GM21717 (cell line): ENCODE measurements at regions not wholly inside any gene's neighbourhood (a gene's known extent, or its start where the extent isn't known, plus 50 kb on each side); places are given as distances from the start of the nearest gene placed in this dataset.

Source experiments
- ATAC-seq: cut with Tn5 transposase; IDR thresholded peaks from one replicate; pipeline ENCODE4 v1.9.1; 2021; ENCODE audit warnings: mild to moderate bottlenecking, moderate library complexity; ENCODE audit not compliant: unreplicated experiment

DNA sequence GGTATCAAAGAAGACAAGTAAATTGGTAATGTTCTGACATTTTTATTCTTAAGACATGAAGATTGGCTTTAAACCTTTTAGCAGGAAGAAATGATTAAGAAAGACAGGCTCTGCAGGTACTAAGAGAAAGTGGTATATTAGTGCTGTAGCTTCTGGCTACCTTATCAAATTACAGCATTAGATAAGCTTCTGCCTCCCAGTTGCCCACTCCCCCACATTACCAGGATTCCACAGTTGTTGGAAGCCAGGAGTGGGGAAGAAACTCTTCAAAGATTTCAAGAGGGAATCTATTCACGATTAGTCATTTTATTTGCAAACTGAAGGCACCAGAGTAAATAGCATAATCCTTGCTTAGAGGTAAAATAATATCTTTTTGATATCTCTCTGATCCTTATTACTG lies 274.9 kb downstream of the LMO4 start:
- no peak for ATAC-seq

DNA sequence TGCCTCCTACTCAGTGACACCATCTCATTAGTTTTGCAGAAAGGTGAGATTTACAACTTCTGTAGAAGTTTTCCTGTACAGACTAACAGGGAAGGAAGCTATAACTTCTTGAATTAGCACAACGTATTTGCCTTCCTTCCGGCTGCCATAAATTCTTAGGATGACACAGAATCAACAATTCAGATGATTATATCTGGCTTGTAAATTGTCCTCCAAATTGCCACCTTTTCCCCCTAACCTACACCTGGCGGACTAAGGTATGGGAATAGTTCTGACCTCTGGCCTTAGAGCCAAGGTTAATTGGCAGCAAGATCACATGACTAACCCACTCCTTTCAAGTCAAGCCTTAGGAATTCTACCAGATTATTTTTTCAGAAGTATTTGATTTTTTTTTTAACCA lies 284.3 kb downstream of the LMO4 start:
- no peak for ATAC-seq

DNA sequence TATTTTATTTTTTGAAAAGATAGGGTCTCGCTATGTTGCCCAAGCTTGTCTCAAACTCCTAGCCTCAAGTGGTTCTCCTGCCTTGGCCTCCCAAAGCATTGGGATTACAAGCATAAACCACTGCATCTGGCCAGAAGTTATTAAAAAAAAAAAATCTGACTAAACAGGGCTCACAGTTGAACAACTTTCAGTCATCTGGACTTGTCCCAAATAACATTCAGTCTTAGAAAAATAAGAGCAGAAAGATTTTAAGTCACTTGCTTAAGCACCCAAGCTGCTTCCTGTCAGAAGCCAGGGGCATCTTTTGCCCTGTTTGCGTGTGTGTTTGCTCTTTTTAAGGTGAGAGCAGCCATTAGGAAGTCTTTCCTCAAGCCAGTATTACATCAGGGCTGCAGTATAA lies 286.8 kb downstream of the LMO4 start:
- no peak for ATAC-seq

DNA sequence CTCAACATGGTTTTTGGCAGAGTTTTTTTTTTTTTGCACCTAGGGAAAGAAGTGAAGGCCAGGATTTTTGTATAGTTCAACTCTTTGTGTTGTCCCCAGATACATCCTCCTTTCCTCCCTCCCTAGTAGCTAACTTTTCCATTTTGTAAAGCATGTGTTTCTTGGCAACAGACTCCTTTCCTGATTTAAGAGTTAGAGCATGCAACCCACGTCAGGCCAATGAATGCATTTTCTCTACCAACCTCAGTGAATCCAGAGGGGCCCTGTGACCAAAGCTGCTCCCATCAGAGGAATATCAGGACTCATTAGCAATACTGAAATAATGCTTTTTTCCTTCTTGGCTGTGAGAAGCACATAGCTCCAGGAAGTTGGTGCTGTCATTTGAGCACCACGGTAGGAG lies 287.2 kb downstream of the LMO4 start:
- no peak for ATAC-seq

DNA sequence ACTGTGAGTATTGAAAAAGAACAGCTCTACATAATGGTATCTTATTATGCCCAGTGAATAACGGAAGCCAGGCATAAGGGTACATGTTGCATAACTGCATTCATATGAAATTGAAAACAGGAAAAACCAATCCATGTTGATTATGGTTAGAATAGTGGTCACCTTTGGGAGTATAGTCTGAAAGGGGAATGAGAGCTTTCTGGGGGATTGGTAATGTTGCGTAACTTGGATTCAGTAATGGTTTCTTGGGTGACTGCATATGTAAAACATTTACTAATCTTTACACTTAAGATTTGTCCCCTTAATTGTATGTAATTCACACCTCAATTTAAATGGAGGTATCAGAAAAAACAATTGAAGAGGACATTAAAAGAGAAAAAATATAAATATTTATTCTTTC lies 292.1 kb downstream of the LMO4 start:
- no peak for ATAC-seq

DNA sequence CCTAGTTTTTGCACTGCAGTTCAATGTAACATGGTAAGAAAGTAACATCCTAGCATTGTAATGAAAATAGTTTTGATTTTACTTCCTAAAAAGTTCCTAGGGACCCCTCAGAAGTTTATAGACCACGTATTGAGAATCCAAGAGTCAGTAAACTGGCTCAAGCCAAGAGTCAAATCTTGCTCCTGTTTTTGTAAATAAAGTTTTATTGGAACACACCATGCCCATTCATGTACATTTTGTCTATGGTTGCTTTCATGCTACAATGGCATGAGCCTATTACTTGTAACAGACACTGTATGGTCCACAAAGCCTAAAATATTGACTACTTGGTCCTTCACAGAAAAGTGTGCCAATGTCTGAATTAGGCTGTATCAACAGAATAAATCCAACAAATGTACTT lies 301.0 kb downstream of the LMO4 start:
- no peak for ATAC-seq

DNA sequence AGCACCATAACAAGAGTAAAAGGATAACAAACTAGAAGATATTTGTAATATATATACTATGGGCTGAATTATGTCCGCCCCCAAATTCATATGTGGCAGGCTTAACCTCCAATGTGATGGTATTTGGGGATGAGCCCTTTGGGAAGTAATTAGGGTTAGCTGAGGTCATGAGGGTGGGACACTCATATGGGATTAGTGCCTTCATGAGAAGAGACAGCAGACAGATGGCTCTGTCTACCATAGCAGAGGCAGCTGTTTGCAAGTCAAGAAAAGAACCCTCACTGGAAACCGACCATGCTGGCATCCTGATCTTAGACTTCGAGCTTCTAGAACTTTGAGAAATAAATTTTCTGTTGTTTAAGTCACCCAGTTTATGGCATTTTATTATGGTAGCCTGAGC lies 303.6 kb downstream of the LMO4 start:
- ATAC-seq: no peak

DNA sequence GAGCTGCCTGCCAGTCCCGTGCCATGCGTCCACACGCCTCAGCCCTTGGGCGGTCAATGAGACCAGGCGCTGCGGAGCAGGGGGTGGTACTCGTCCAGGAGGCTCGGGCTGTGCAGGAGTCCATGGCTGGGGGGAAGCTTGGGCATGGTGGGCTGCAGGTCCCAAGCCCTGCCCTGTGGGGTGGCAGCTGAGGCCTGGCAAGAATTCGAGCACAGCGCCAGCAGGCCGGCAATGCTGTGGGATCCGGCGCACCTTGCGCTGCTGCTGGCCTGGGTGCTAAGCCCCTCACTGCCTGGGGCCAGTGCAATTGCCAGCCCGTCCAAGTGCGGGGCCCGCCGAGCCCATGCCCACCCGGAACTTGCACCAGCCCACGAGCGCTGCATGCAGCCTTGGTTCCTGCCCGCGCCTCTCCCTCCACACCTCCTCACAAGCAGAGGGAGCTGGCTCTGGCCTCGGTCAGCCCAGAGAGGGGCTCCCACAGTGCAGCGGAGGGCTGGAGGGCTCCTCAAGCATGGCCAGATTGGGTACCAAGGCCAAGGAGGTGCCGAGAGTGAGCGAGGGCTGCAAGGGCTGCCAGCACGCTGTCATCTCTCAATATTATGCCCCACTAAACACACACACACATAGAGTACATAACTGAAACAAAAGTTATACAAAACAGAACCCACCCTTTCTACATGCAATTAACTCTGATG lies 307.7 kb downstream of the LMO4 start:
- ATAC-seq: no peak

DNA sequence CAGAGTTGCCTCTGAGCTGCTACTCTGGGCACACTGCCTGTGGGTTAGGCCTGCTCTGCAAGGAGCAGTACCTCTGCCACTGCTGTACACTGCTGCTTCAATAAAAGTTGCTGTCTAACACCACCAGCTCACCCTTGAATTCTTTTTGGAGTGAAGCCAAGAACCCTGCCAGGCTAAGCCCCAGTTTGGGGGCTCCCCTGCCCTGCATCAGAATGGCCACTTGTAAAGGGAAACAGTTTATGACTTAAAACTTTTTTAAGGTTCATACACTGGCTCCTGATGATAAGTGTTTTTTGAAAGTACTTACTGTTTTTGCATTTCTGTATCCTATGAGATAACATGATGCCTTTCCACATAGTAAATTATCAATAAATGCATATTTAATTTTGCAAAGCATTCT lies 310.0 kb downstream of the LMO4 start:
- ATAC-seq: no peak

DNA sequence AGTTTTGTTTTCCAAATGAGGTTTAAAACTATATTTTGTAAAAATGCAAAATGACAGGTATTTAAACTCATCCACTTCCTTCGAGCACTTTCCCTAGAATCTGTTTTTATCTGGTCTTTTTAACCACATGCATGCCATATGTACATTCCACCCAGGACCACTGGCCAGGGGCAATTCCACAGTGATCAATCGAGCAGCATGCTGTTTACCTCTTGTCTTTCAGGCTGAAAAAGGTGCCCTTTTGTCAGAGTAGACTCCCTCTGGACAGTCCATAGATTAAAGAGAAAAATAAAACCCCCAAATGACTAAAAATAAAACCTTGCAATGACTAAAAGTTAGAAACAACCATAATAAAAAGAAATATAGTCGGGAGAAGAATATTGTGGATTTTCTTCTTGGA lies 313.3 kb downstream of the LMO4 start:
- no peak for ATAC-seq

DNA sequence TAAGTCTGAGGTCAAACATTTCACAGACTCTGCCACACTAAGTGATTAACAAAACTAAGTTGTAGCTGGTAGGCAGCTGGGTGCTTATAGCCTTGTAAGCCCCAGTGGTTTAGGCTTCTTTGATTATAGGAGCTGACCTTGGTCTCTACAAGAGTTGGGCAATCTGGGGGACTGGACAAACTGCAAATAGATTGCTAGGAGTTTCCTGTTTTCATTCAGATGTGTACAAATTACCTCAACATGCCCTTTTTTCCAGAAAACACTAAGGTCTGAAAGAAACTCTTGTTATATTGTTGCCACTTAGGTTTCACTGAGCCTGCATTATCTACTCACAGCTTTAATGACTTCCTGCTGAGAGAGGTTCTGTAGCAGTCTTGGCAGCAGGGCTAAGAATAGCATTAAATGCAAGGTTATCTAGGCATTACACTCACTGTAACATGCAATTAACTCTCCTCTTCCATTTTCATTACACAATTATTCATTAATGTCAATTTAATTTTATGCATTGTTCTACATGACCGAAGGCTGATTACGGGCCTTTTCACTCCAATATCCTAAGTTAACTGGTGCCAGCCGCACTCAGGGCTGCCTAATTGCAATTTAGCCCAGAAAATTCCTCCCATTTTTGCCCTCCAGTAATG lies 314.0 kb downstream of the LMO4 start:
- no peak for ATAC-seq

DNA sequence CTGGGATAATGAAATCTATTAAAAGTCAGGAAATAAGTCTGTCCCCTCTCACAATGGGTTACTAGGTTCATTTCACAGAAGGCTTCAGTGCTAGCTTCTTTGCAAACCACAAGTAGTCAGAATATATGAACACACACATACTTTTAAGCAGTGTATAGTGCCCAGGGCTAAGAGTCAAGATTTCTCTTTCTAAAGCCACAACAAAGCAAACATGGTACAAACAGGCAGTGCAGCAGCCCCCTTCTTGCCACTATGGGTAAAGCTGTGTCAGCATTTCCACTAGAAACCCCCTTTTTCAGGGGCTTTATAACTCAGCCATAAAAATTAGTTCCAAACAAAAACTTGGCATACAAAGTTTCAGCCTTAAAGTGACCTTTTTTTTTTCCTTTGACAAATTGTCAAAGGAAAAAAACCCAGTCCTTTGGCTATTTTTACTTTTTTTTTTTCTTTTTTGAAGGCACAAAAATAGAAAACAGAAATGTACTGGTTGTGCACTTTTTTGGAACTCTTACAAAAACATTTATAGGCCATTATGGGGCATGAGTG lies 315.4 kb downstream of the LMO4 start:
- ATAC-seq: no peak

DNA sequence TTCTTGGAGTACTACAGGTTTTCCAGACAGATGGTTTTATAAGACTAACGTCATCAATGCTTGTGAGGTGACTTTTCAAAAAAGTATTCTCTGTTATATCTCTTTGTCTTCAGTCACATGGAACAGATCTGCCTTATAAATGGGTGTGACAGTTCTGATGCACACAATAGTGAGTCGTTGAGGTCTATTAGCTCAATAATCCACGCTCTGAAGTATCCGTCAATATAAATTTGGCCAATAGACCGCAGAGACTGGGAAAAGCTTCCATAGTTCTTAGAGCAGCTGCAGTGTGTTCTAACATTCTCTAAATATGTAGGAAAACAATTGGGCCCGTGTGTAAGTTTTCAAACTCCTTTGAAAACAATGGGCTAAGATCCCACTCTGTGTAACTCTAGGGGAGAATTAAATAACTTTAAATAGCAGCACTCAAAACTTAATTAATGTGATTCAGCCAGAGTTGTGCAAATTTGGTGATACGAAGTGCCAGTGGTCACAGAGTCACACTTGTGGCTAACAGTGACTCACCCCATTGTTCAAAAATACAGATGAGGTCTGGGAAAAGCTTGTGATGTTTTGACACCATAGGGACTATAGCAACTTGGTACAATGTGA lies 316.0 kb downstream of the LMO4 start:
- ATAC-seq: no peak

DNA sequence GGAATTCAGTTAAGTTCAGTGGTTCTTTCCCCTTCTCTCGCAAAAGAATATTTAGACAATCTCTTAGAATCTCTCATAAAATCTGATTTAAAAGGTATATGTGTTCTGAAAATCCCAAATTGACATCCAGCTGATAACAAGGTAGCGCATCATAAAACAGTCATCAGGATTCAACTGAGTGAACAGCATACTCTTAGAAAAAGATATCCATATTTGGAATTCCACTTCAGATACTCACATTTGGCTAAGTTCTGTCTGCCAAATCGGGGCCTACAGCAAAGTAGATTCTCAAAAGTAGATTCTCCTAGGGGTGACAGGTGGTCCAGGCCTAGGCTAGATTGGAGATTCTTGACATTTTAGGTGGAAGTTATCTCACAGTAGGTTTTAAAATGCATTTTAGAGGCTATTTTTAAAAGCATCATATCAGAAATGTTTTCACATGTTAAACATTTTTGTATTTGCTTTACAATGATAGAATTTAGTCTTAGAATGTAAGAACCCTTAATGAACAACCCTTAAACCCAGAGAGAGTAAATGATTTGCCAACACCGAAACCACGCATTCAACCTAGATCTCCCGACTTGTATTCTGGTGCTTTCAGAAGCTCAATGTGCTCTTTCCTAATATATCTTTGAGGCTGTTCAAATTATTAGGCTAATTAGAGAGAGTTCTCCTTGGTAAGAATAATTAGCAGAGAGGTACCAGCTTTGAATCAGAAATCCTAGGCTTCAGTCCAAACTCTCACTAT lies 318.9 kb downstream of the LMO4 start:
- ATAC-seq: no peak

DNA sequence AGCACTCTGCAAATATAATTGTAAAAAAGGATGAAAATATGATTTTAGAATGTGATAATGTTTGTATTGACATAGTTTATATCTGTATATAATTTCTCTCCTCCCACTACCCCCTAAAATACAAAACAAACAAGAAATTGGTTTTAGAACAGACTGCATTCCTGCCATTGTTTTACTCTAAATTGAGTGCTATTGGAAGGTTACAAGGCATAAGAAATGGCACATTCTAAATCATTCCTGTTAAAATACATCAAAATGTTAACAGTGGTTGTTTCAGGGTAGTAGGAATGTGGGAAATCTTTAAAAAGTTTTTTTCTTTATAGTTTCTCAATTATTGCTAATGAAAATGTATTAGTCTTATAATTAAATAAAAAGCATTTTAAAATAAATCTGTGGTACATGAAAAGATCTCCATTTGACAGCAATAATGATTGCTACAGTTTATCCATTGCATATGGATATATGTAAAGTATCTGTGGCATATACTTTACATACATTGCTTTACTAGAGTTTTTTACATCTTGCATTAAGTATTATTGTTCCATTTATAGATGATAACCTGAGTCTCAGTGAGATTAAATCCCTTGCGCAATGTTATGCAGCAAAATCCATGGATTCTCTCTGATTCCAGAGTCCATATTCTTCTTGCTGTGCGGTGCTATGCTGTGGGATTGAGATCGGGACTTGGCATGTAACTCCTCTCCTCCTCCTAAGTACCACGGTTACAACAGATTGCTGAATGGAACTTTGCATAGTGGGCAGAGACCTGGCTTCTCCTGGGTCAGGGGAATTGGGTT lies 319.8 kb downstream of the LMO4 start:
- no peak for ATAC-seq

DNA sequence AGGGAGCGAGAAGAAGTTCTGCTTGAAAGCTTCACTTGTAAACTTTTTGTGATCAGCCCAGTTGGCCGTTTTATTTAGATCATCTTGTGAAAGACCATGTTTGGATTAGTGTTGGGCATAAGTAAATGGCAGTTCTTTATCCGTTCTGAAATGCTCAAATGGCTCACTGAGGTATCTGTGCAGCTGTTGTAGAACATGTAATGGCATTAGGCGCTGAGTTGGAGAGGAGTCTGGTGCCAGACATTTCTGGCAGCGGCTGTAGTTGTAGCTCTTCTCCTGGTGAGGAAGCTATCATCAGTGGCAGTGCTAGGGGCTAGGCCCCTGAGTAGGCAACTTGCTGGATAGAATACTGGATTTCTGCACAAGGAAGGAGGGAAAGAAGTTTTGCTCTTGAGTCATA lies 321.6 kb downstream of the LMO4 start:
- ATAC-seq: no peak

DNA sequence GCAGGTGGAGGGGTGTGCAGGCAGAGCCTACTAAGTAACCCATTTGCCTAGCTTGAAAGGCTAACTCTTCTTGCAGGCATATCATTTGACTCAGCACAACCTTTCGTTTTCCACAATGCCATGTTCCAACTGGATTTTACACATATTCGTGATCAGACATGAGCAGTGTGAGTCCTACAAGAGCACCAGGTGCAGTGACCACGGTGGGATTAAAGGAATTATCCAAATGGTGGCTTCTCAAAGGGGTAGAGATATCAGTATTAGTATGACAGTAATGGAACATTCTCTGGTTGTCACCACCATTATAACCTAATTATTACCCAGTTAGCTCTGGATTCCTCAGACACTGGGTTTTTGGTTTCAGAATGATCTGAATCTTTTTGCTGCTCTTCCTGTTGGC lies 323.5 kb downstream of the LMO4 start:
- ATAC-seq: no peak

DNA sequence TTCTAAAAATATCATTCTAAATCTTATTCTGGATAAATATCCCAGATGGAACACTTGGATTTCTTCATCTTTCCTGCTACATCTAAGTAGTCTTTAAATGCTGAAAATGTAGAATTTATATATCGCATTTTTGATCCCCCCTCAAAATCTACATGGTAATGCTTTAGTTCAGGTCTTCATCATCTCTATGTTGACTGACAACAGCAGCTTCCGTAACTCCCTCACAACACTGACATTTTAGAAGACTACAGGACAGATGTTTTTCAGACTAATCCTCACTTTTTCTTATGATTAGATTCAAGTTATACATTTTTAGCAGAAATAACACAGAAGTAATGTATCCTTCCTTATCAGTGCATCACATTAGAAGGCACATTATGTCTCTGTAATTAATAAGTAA lies 336.5 kb downstream of the LMO4 start:
- no peak for ATAC-seq

DNA sequence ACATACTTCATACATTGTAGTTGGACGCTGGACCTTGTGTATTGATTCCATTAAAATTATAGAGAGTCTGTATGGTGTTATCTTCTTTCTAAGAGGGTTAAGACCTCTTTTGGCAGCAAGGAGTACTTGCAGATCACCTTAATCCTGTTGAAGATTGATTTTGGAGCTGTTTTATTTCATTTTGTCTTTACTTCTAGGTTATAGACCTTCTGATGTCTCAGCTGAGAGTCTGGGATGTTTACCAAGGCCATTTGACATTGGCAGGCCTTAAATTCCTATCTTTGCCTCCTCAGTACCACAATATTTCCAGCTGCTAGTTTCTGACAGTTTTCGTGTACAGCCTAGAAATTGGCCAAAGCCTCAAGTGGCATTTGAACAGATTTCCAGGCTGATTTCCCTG lies 338.0 kb downstream of the LMO4 start:
- ATAC-seq: no peak

DNA sequence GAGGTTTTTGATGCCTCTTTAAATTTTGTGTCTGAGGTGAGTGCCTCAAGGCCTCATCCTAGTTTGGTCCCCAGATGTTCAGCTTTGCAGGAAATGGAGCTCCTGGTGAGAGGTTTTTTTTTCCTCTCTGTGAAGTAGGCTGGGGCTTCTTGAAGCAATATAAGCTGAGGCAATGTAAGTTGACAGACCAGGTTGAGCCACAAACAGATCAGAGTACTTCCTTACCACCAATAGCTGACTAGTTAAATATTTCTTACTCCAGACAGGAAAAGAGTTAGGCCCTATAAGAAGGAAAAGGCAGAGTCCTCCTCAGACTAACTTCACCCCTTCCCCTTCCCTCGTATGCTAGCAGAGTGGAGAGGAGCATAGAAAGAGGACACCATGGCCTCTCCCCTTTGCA lies 341.0 kb downstream of the LMO4 start:
- ATAC-seq: no peak

DNA sequence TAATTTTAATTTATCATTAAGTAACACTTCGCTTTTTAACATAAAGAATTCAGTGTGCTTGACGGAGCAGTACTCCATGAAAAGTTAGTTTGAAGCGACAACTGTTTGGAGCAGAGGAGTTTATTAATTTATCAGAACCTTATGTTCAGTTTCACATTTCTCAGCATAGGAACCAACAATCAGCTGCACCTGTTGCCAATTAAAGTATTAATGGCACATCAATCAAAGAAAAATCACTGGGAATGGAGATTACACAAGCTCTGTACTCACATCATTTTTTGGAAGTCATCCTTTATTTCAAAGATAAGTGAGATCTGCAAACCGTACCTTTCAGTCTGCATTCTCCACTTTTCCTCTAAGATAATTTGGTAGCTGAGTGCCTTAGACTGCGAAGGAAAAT lies 344.6 kb downstream of the LMO4 start:
- ATAC-seq: no peak
